Hematopoietic multipotent progenitor cell treated with erythropoietin and hydrocortisone succinate and interleukin-3 and kit ligand, for 4 days (in vitro differentiated cells): ENCODE measurements at regions not wholly inside any gene's neighbourhood (a gene's known extent, or its start where the extent isn't known, plus 50 kb on each side); places are given as distances from the start of the nearest gene placed in this dataset.
"Not testable (repeated sequence)": the region's sequence is repeated elsewhere in the genome, so short reads cannot be mapped to it uniquely, and the experiment has no call there.

Source experiments
- DNase-seq: peaks from one replicate; pipeline ENCODE4 v3.0.0-alpha.2; 2015

- DNase-seq = no peak
These were observed 141.8 kb downstream of the LAT start for GRCh38 chr16:29126616-29127015.

GRCh38 chr16:29126057-29126494 is 141.2 kb downstream of the LAT start:
- peak; percentile 67 for DNase-seq

- DNase-seq = no peak
These were observed 140.0 kb downstream of the LAT start for GRCh38 chr16:29124828-29125227.

- DNase-seq = not testable (repeated sequence)
These were observed 139.3 kb downstream of the LAT start for GRCh38 chr16:29124162-29124561.

GRCh38 chr16:29120680-29121079 is 135.8 kb downstream of the LAT start:
- DNase-seq = not testable (repeated sequence)

GRCh38 chr16:29118301-29118957 is 133.6 kb downstream of the LAT start:
- DNase-seq = peak; percentile 69

GRCh38 chr16:29117631-29118030 is 132.8 kb downstream of the LAT start:
- DNase-seq = no peak

GRCh38 chr16:29116980-29117379 is 132.1 kb downstream of the LAT start:
- DNase-seq = no peak

GRCh38 chr16:29116207-29116606 is 131.4 kb downstream of the LAT start:
- not testable (repeated sequence) for DNase-seq

GRCh38 chr16:29115802-29116141 is 130.9 kb downstream of the LAT start:
- DNase-seq = not testable (repeated sequence)

- peak; percentile 64 for DNase-seq
These were observed 130.3 kb downstream of the LAT start for GRCh38 chr16:29114989-29115801.

GRCh38 chr16:29114574-29114973 is 129.7 kb downstream of the LAT start:
- DNase-seq = no peak

- DNase-seq = not testable (repeated sequence)
These were observed 128.6 kb downstream of the LAT start for GRCh38 chr16:29113446-29113845.

- no peak for DNase-seq
These were observed 128.0 kb downstream of the LAT start for GRCh38 chr16:29112755-29113347.

GRCh38 chr16:29111901-29112680 is 127.2 kb downstream of the LAT start:
- peak; percentile 28 for DNase-seq

- DNase-seq = no peak
These were observed 126.6 kb downstream of the LAT start for GRCh38 chr16:29111421-29111820.

GRCh38 chr16:29108625-29109169 is 123.8 kb downstream of the LAT start:
- not testable (repeated sequence) for DNase-seq

GRCh38 chr16:29107299-29107698 is 122.4 kb downstream of the LAT start:
- no peak for DNase-seq

- DNase-seq = not testable (repeated sequence)
These were observed 121.5 kb downstream of the LAT start for GRCh38 chr16:29106259-29106908.

GRCh38 chr16:29104600-29104999 is 119.7 kb downstream of the LAT start:
- DNase-seq = peak; percentile 23

GRCh38 chr16:29097965-29098364 is 113.1 kb downstream of the LAT start:
- DNase-seq = not testable (repeated sequence)
